Testis (tissue), 2 donors: ENCODE measurements at regions not wholly inside any gene's neighbourhood (a gene's known extent, or its start where the extent isn't known, plus 50 kb on each side); places are given as distances from the start of the nearest gene placed in this dataset.

Experiments used
- DNase-seq: peaks from one replicate; pipeline ENCODE4 v3.0.0-alpha.2; 2019
- H3K27ac ChIP-seq, 2 donors: fragments of 200-600 bp; sonication (generic); one replicate each; pipeline ENCODE4 v1.5.1; 2019
- H3K27me3 ChIP-seq: fragments of 200-600 bp; sonication (generic); one replicate; pipeline ENCODE4 v1.5.1; 2019
- H3K36me3 ChIP-seq: fragments of 200-600 bp; sonication (generic); one replicate; pipeline ENCODE4 v1.5.1; 2017; ENCODE audit warnings: low read depth; ENCODE audit errors: missing control alignments
- H3K4me1 ChIP-seq: fragments of 200-600 bp; sonication (generic); one replicate; pipeline ENCODE4 v1.5.1; 2019
- H3K4me3 ChIP-seq, 2 donors: fragments of 200-600 bp; sonication (generic); one replicate each; pipeline ENCODE4 v1.5.1; 2017 to 2019
- H3K9me3 ChIP-seq: fragments of 200-600 bp; sonication (generic); one replicate; pipeline ENCODE4 v1.5.1; 2017
- CTCF ChIP-seq, 3 experiments: fragments of 450-650 bp in 2 of 3; fragments of 200-600 bp in 1 of 3; sonication (generic) in 1 of 3; IDR thresholded peaks; one replicate each; pipeline ENCODE4 v1.5.1; 2016 to 2019; ENCODE audit warnings: antibody characterized with exemption in 3 of 3, mild to moderate bottlenecking in 2 of 3, moderate library complexity in 1 of 3
- POLR2A ChIP-seq: fragments of 450-650 bp; IDR thresholded peaks from one replicate; pipeline ENCODE4 v1.6.1; 2017; ENCODE audit warnings: antibody characterized with exemption, mild to moderate bottlenecking, moderate library complexity
- WGBS, 2 donors: methylation state at CpG; one replicate each; pipeline ENCODE4 v1.1.5; 2018; 5-methylcytosine and 5-hydroxymethylcytosine counted together
- intact Hi-C: fragments of 100-400 bp; cut with DNase I; formaldehyde crosslinking; loops from one replicate; pipeline ENCODE4 v1.15.1; 2023; ENCODE audit warnings: low total_unique reads

- Histone ChIP-seq H3K27me3 (no peaks in the 10 kb centered on the region), H3K4me1 (no peaks in the 10 kb centered on the region), H3K9me3 (no peaks in the 10 kb centered on the region), H3K36me3 (no peaks in the 10 kb centered on the region), H3K4me3 (no peak overlapping the region), H3K27ac (no peak overlapping the region)
- WGBS, 2 donors = 83 to 85% methylated on average over 7 of the region's 7 CpGs
- TF ChIP-seq POLR2A = no peak
- no peak for TF ChIP-seq CTCF (IDR thresholded peaks at IDR 0.05)
- DNase-seq = no peak
- intact Hi-C loops = no loop called here
Observed at GRCh38 chr1:30234091-30234490, 489.3 kb downstream of the MATN1 start.

- Histone ChIP-seq H3K9me3 (no peaks in the 10 kb centered on the region), H3K4me3 (no peak overlapping the region), H3K27ac (no peak overlapping the region), H3K27me3 (no peaks in the 10 kb centered on the region), H3K4me1 (no peaks in the 10 kb centered on the region), H3K36me3 (no peaks in the 10 kb centered on the region)
- peak in 1 of 3 experiments; percentile 37 for TF ChIP-seq CTCF (IDR thresholded peaks at IDR 0.05)
- TF ChIP-seq POLR2A = no peak
- intact Hi-C loops = no loop called here
- DNase-seq = no peak
- WGBS, 2 donors = 49 to 51% methylated on average over 4 of the region's 4 CpGs
Observed at GRCh38 chr1:30232288-30232899, 491.0 kb downstream of the MATN1 start.

- Histone ChIP-seq H3K4me3 (no peak overlapping the region), H3K27ac (no peak overlapping the region), H3K4me1 (no peaks in the 10 kb centered on the region), H3K36me3 (no peaks in the 10 kb centered on the region), H3K9me3 (no peaks in the 10 kb centered on the region), H3K27me3 (no peaks in the 10 kb centered on the region)
- intact Hi-C loops = no loop called here
- no peak for TF ChIP-seq POLR2A
- TF ChIP-seq CTCF (IDR thresholded peaks at IDR 0.05) = no peak
- 94 to 98% methylated on average over 9 of the region's 9 CpGs for WGBS, 2 donors
- peak; percentile 17 for DNase-seq
Observed at GRCh38 chr1:30229960-30230359, 493.4 kb downstream of the MATN1 start.

- no peaks in the 10 kb centered on the region for H3K27me3 ChIP-seq
- TF ChIP-seq POLR2A = no peak
- no peak for TF ChIP-seq CTCF (IDR thresholded peaks at IDR 0.05)
- intact Hi-C loops = no loop called here
- no peak overlapping the region for H3K27ac ChIP-seq
- H3K9me3 ChIP-seq = no peaks in the 10 kb centered on the region
- no peaks in the 10 kb centered on the region for H3K4me1 ChIP-seq
- no peaks in the 10 kb centered on the region for H3K36me3 ChIP-seq
- WGBS, 2 donors = 82 to 87% methylated on average over 9 of the region's 9 CpGs
- DNase-seq = no peak
- no peak overlapping the region for H3K4me3 ChIP-seq
Observed at GRCh38 chr1:30229557-30229956, 493.8 kb downstream of the MATN1 start.

GRCh38 chr1:30226648-30227047 is 496.7 kb downstream of the MATN1 start:
- H3K4me3 ChIP-seq = no peak overlapping the region
- 43 to 56% methylated on average over 6 of the region's 6 CpGs for WGBS, 2 donors
- no peaks in the 10 kb centered on the region for H3K9me3 ChIP-seq
- no peak overlapping the region for H3K27ac ChIP-seq
- H3K4me1 ChIP-seq = no peaks in the 10 kb centered on the region
- H3K36me3 ChIP-seq = no peaks in the 10 kb centered on the region
- no peaks in the 10 kb centered on the region for H3K27me3 ChIP-seq
- intact Hi-C loops = no loop called here
- TF ChIP-seq POLR2A = no peak
- TF ChIP-seq CTCF (IDR thresholded peaks at IDR 0.05) = no peak
- no peak for DNase-seq
